ENCODE measurements at regions not wholly inside any gene's neighbourhood (a gene's known extent, or its start where the extent isn't known, plus 50 kb on each side); places are given as distances from the start of the nearest gene placed in this dataset.
"Not testable (repeated sequence)": the region's sequence is repeated elsewhere in the genome, so short reads cannot be mapped to it uniquely, and the experiment has no call there.

GRCh38 chr7:146057958-146058357 lies 58.6 kb upstream of the CNTNAP2 start:
- no peaks in the 10 kb centered on the region for H3K9me3 ChIP-seq (ENCODE audit: severe bottlenecking)
- H3K4me3 ChIP-seq (ENCODE audit: low read depth, low read length), result no peak overlapping the region
- DNase-seq, result no peak
- TF ChIP-seq CTCF (IDR thresholded peaks at IDR 0.05; ENCODE audit: low read depth, low read length), result no peak
- no peaks in the 10 kb centered on the region for H3K27me3 ChIP-seq (ENCODE audit: insufficient read depth, low read depth, severe bottlenecking)
- no peak overlapping the region for H3K27ac ChIP-seq
- no peaks in the 10 kb centered on the region for H3K36me3 ChIP-seq

GRCh38 chr7:146054909-146055308 lies 61.7 kb upstream of the CNTNAP2 start:
- H3K27ac ChIP-seq, result no peak overlapping the region
- H3K9me3 ChIP-seq (ENCODE audit: severe bottlenecking), result no peaks in the 10 kb centered on the region
- DNase-seq, result no peak
- H3K27me3 ChIP-seq (ENCODE audit: insufficient read depth, low read depth, severe bottlenecking), result no peaks in the 10 kb centered on the region
- no peak overlapping the region for H3K4me3 ChIP-seq (ENCODE audit: low read depth, low read length)
- no peaks in the 10 kb centered on the region for H3K36me3 ChIP-seq
- TF ChIP-seq CTCF (IDR thresholded peaks at IDR 0.05; ENCODE audit: low read depth, low read length), result no peak

GRCh38 chr7:146053492-146053891 lies 63.1 kb upstream of the CNTNAP2 start:
- Histone ChIP-seq H3K27me3 (ENCODE audit: insufficient read depth, low read depth, severe bottlenecking) (no peaks in the 10 kb centered on the region), H3K9me3 (ENCODE audit: severe bottlenecking) (no peaks in the 10 kb centered on the region), H3K4me3 (ENCODE audit: low read depth, low read length) (no peak overlapping the region), H3K36me3 (no peaks in the 10 kb centered on the region), H3K27ac (no peak overlapping the region)
- DNase-seq, result no peak
- no peak for TF ChIP-seq CTCF (IDR thresholded peaks at IDR 0.05; ENCODE audit: low read depth, low read length)

- not testable (repeated sequence) for DNase-seq, H3K36me3 ChIP-seq
Measured at GRCh38 chr7:146043310-146043709, 73.3 kb upstream of the CNTNAP2 start.

GRCh38 chr7:146028251-146028750 lies 88.3 kb upstream of the CNTNAP2 start:
- Histone ChIP-seq H3K4me3 (ENCODE audit: low read depth, low read length) (no peak overlapping the region), H3K27me3 (ENCODE audit: insufficient read depth, low read depth, severe bottlenecking) (no peaks in the 10 kb centered on the region), H3K9me3 (ENCODE audit: severe bottlenecking) (no peaks in the 10 kb centered on the region), H3K27ac (no peak overlapping the region), H3K36me3 (no peaks in the 10 kb centered on the region)
- DNase-seq, result no peak
- no peak for TF ChIP-seq CTCF (IDR thresholded peaks at IDR 0.05; ENCODE audit: low read depth, low read length)

More at GRCh38 chr7:146043310-146043709, 73.3 kb upstream of the CNTNAP2 start:
- H3K4me3 ChIP-seq (ENCODE audit: low read depth, low read length); H3K27ac ChIP-seq; H3K27me3 ChIP-seq (ENCODE audit: insufficient read depth, low read depth, severe bottlenecking); H3K9me3 ChIP-seq (ENCODE audit: severe bottlenecking): not testable (repeated sequence)

GRCh38 chr7:146027243-146027642 lies 89.4 kb upstream of the CNTNAP2 start:
- DNase-seq, result no peak
- H3K4me3 ChIP-seq (ENCODE audit: low read depth, low read length), result no peak overlapping the region

More at GRCh38 chr7:146027243-146027642, 89.4 kb upstream of the CNTNAP2 start:
- H3K9me3 ChIP-seq (ENCODE audit: severe bottlenecking), result no peaks in the 10 kb centered on the region
- H3K27ac ChIP-seq, result no peak overlapping the region
- no peak for TF ChIP-seq CTCF (IDR thresholded peaks at IDR 0.05; ENCODE audit: low read depth, low read length)
- H3K27me3 ChIP-seq (ENCODE audit: insufficient read depth, low read depth, severe bottlenecking), result no peaks in the 10 kb centered on the region
- H3K36me3 ChIP-seq, result no peaks in the 10 kb centered on the region

All from WERI-Rb-1 (cell line).